Activated CD4-positive, alpha-beta memory T cell treated with anti-CD3 and anti-CD28 coated beads for 36 hours (primary cell): ENCODE measurements at regions not wholly inside any gene's neighbourhood (a gene's known extent, or its start where the extent isn't known, plus 50 kb on each side); places are given as distances from the start of the nearest gene placed in this dataset.

Source experiments
- CTCF ChIA-PET: fragments of 350-600 bp; sonication (Branson Sonifier 250); formaldehyde crosslinking; loops from one replicate; lab custom pipeline; 2021; ENCODE audit warnings: antibody characterized with exemption, inconsistent platforms; lab: Charles Lee
- POLR2A ChIA-PET: fragments of 350-600 bp; sonication (Branson Sonifier 250); formaldehyde crosslinking; loops from one replicate; lab custom pipeline; 2021; ENCODE audit warnings: antibody characterized with exemption; lab: Charles Lee
- DNase-seq: peaks from one replicate; pipeline ENCODE4 v3.0.0-alpha.2; 2020
- H3K27ac Mint-ChIP-seq: one replicate; pipeline ENCODE4 v1.8.0; 2021; ENCODE audit warnings: mixed read lengths
- H3K27me3 Mint-ChIP-seq: one replicate; pipeline ENCODE4 v1.8.0; 2021; ENCODE audit warnings: mixed read lengths
- H3K36me3 Mint-ChIP-seq: one replicate; pipeline ENCODE4 v1.8.0; 2021; ENCODE audit warnings: mixed read lengths
- H3K4me1 Mint-ChIP-seq: one replicate; pipeline ENCODE4 v1.8.0; 2021; ENCODE audit warnings: low read depth, mixed read lengths
- H3K4me3 Mint-ChIP-seq: one replicate; pipeline ENCODE4 v1.8.0; 2021; ENCODE audit warnings: mild to moderate bottlenecking, mixed read lengths
- H3K9me3 Mint-ChIP-seq: one replicate; pipeline ENCODE4 v1.8.0; 2021; ENCODE audit warnings: mixed read lengths
- intact Hi-C: fragments of 100-400 bp; cut with micrococcal nuclease; formaldehyde crosslinking; loops from one replicate; pipeline ENCODE4 v1.15.1; 2023

GRCh38 chrX:39586359-39586758, 511.4 kb downstream of the BCOR start:
- Mint-ChIP-seq H3K4me1 (no peaks in the 10 kb centered on the region), H3K27me3 (no peaks in the 10 kb centered on the region), H3K9me3 (no peaks in the 10 kb centered on the region), H3K36me3 (no peaks in the 10 kb centered on the region), H3K4me3 (no peak overlapping the region), H3K27ac (no peak overlapping the region)
- no peak for DNase-seq
- POLR2A ChIA-PET, result no interaction called here
- intact Hi-C loops, result no loop called here
- CTCF ChIA-PET, result no interaction called here

- H3K4me1 Mint-ChIP-seq, result peaks cover 3% of the 10 kb centered on the region
Observed at GRCh38 chrX:39591099-39591498, 506.7 kb downstream of the BCOR start.

GRCh38 chrX:39592776-39593175, 505.0 kb downstream of the BCOR start:
- H3K36me3 Mint-ChIP-seq, result no peaks in the 10 kb centered on the region
- H3K4me1 Mint-ChIP-seq, result peaks cover 11% of the 10 kb centered on the region
- no peaks in the 10 kb centered on the region for H3K9me3 Mint-ChIP-seq
- POLR2A ChIA-PET, result no interaction called here
- no peak for DNase-seq
- CTCF ChIA-PET, result no interaction called here
- H3K4me3 Mint-ChIP-seq, result no peak overlapping the region
- H3K27me3 Mint-ChIP-seq, result no peaks in the 10 kb centered on the region
- no peak overlapping the region for H3K27ac Mint-ChIP-seq
- intact Hi-C loops, result no loop called here

More at GRCh38 chrX:39591099-39591498, 506.7 kb downstream of the BCOR start:
- Mint-ChIP-seq H3K4me3 (no peak overlapping the region), H3K9me3 (no peaks in the 10 kb centered on the region), H3K27ac (no peak overlapping the region), H3K27me3 (no peaks in the 10 kb centered on the region), H3K36me3 (no peaks in the 10 kb centered on the region)
- ChIA-PET POLR2A (no interaction called here), CTCF (no interaction called here)
- intact Hi-C loops, result no loop called here
- no peak for DNase-seq

- ChIA-PET CTCF (no interaction called here), POLR2A (interaction anchor here (1.0 kb wide), 1 partner anchor 18 kb away, joined by 4 read pairs; no protein-coding TSS in a partner anchor)
- intact Hi-C loops, result loop anchor here (1.0 kb wide), 1 partner anchor 18 kb away; no protein-coding TSS in a partner anchor
- Mint-ChIP-seq H3K27me3 (no peaks in the 10 kb centered on the region), H3K9me3 (no peaks in the 10 kb centered on the region), H3K36me3 (no peaks in the 10 kb centered on the region), H3K27ac (no peak overlapping the region), H3K4me3 (no peak overlapping the region), H3K4me1 (peaks cover 11% of the 10 kb centered on the region)
- peak; percentile 35 for DNase-seq
Observed at GRCh38 chrX:39595977-39596376, 501.8 kb downstream of the BCOR start.

DNA sequence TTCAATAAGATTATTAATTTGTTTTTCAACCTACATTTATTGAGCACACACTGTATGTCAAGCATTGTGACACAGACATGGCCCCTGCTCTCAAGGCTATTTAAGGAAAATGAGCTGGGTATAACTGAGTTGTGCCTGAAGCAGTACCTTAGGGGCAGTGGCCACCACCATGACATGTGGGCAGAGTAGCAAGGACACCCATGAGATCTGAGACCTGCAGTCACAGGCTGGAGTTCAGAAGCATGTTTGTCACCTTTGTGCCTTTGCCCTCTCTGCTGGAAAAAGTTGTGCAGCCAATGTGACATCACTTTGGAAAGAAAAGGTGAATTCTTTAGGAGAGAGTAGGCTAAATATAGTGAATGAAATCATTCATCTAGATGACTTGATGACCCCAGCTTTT, 501.3 kb downstream of the BCOR start:
- intact Hi-C loops, result loop anchor here (1.0 kb wide), 1 partner anchor 18 kb away; no protein-coding TSS in a partner anchor
- Mint-ChIP-seq H3K27ac (no peak overlapping the region), H3K4me1 (peaks cover 11% of the 10 kb centered on the region), H3K36me3 (no peaks in the 10 kb centered on the region), H3K4me3 (no peak overlapping the region), H3K27me3 (no peaks in the 10 kb centered on the region), H3K9me3 (no peaks in the 10 kb centered on the region)
- no peak for DNase-seq
- POLR2A ChIA-PET, result interaction anchor here (1.0 kb wide), 1 partner anchor 18 kb away, joined by 4 read pairs; no protein-coding TSS in a partner anchor
- CTCF ChIA-PET, result no interaction called here

DNA sequence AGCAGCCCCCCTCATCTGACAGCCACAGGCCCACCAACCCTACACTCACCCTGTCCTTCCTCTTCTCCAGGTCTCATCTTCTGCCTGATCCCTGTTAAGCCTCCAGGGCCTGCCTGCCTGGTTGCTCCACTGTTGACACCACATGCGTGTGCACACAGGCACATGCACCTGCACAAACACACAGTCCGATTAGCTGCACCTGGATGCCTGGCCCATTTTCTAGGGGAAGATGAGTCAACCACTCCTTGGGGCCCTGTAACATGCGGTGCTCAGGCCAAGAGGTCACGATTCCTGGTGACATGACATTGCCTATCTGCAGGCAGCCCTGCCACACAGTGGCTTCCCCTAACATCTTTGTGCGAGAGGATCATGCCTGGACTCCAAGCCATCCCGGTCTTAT, 498.4 kb downstream of the BCOR start:
- H3K36me3 Mint-ChIP-seq, result no peaks in the 10 kb centered on the region
- no peak for DNase-seq
- POLR2A ChIA-PET, result no interaction called here

DNA sequence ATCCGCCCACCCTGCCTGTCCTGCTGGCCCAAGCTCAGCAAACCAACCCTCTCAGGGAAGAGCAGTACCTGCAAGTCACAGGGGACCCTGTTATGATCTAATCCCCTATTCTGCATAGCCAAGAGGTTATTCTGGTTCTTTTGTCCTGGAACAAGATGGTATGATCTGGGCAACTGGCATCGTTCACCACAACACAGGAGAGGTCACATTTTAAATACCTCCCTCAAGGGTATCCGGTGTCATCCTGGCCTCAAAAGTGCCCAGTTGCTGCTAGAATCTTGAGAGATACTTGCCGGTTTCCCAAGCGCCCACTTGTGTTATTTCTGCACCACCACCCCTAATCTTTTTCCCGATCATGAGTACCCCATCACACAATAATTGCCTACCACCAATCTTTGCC, 497.5 kb downstream of the BCOR start:
- ChIA-PET POLR2A (no interaction called here), CTCF (interaction anchor here (0.6 kb wide), 1 partner anchor 9 kb away, joined by 3 read pairs; no protein-coding TSS in a partner anchor)
- Mint-ChIP-seq H3K9me3 (no peaks in the 10 kb centered on the region), H3K4me3 (no peak overlapping the region), H3K27ac (no peak overlapping the region), H3K36me3 (no peaks in the 10 kb centered on the region), H3K4me1 (peaks cover 11% of the 10 kb centered on the region), H3K27me3 (no peaks in the 10 kb centered on the region)
- DNase-seq, result no peak
- intact Hi-C loops, result no loop called here

More for the DNA sequence above, 498.4 kb downstream of the BCOR start:
- peaks cover 11% of the 10 kb centered on the region for H3K4me1 Mint-ChIP-seq
- H3K4me3 Mint-ChIP-seq, result no peak overlapping the region
- no peak overlapping the region for H3K27ac Mint-ChIP-seq
- H3K9me3 Mint-ChIP-seq, result no peaks in the 10 kb centered on the region
- CTCF ChIA-PET, result interaction anchor here (0.6 kb wide), 1 partner anchor 10 kb away, joined by 3 read pairs; no protein-coding TSS in a partner anchor
- no peaks in the 10 kb centered on the region for H3K27me3 Mint-ChIP-seq
- intact Hi-C loops, result no loop called here

DNA sequence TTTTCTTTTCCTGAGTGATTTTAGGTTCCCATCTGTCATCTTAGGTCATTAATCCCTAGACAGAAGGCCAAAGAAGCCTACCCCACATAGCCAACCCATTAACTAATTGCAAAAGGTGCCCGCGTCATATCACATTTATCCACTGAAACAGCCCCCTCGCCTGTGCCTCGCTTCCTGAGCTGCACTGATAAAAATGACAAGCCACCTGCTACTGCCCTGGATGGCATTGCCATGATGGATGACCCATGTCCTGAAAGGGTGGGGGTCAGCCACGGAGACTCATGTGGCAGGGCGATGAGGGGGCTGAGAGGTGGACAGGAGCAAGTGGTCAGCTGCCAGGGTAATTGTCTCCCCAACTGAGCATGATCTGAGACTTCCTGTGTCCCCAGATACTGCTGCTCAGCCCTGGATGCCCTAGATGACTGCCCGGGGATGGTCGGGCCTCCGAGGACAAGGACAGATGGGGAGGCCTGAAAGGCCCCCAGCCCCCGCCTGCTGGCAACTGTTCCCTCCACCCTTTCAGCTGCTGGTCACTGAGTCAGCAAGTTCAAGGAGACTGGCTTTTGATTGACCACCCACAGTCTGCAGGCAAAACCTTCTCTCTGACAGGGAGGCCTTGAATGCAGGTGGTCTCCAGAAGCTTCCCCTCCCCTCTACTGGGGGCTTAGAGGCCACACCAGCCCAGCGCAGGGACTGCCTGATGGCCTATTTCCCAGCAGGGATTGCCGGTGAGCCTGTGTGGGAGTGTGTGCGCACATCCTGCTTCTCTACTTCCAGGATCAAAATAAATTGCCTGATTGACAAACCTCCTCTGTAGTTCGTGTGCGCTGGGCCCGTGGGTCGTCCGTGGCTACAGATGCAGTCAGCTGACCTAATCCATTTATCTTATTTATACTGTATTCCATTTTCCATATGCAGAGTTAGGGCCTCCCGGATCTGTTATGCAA, 496.3 kb downstream of the BCOR start:
- Mint-ChIP-seq H3K27me3 (no peaks in the 10 kb centered on the region), H3K27ac (no peak overlapping the region), H3K9me3 (no peaks in the 10 kb centered on the region), H3K4me3 (no peak overlapping the region), H3K36me3 (no peaks in the 10 kb centered on the region), H3K4me1 (peaks cover 4% of the 10 kb centered on the region)
- intact Hi-C loops, result no loop called here
- DNase-seq, result no peak
- ChIA-PET POLR2A (no interaction called here), CTCF (no interaction called here)

GRCh38 chrX:39602195-39602594, 495.6 kb downstream of the BCOR start:
- Mint-ChIP-seq H3K9me3 (no peaks in the 10 kb centered on the region), H3K36me3 (no peaks in the 10 kb centered on the region), H3K27me3 (no peaks in the 10 kb centered on the region), H3K27ac (no peak overlapping the region), H3K4me3 (no peak overlapping the region), H3K4me1 (no peaks in the 10 kb centered on the region)
- ChIA-PET CTCF (no interaction called here), POLR2A (no interaction called here)
- no peak for DNase-seq
- intact Hi-C loops, result no loop called here

GRCh38 chrX:39603230-39603629, 494.5 kb downstream of the BCOR start:
- Mint-ChIP-seq H3K27ac (no peak overlapping the region), H3K4me3 (no peak overlapping the region), H3K27me3 (no peaks in the 10 kb centered on the region), H3K9me3 (no peaks in the 10 kb centered on the region), H3K36me3 (no peaks in the 10 kb centered on the region), H3K4me1 (no peaks in the 10 kb centered on the region)
- POLR2A ChIA-PET, result no interaction called here
- intact Hi-C loops, result no loop called here
- CTCF ChIA-PET, result no interaction called here
- no peak for DNase-seq

GRCh38 chrX:39605183-39605582, 492.6 kb downstream of the BCOR start:
- intact Hi-C loops, result no loop called here
- H3K27me3 Mint-ChIP-seq, result no peaks in the 10 kb centered on the region
- H3K4me3 Mint-ChIP-seq, result no peak overlapping the region
- H3K27ac Mint-ChIP-seq, result no peak overlapping the region
- H3K4me1 Mint-ChIP-seq, result no peaks in the 10 kb centered on the region
- H3K9me3 Mint-ChIP-seq, result no peaks in the 10 kb centered on the region
- no peaks in the 10 kb centered on the region for H3K36me3 Mint-ChIP-seq
- DNase-seq, result no peak
- ChIA-PET CTCF (no interaction called here), POLR2A (interaction anchor here (0.6 kb wide), 1 partner anchor 341 kb away, joined by 3 read pairs; no protein-coding TSS in a partner anchor)

GRCh38 chrX:39605866-39606265, 491.9 kb downstream of the BCOR start:
- DNase-seq, result no peak
- Mint-ChIP-seq H3K4me1 (no peaks in the 10 kb centered on the region), H3K4me3 (no peak overlapping the region), H3K36me3 (no peaks in the 10 kb centered on the region), H3K27me3 (no peaks in the 10 kb centered on the region), H3K9me3 (no peaks in the 10 kb centered on the region), H3K27ac (no peak overlapping the region)
- intact Hi-C loops, result no loop called here
- CTCF ChIA-PET, result no interaction called here
- POLR2A ChIA-PET, result no interaction called here
